H1 (cell line): ENCODE measurements at regions not wholly inside any gene's neighbourhood (a gene's known extent, or its start where the extent isn't known, plus 50 kb on each side); places are given as distances from the start of the nearest gene placed in this dataset.
A peak's percentile ranks its signal among the peaks of the same experiment; 100 is the strongest.

Source experiments
- CTCF ChIA-PET: fragments of 300-600 bp; sonication (Branson Sonifier 250); formaldehyde crosslinking; loops from one replicate; lab custom pipeline; 2021; ENCODE audit not compliant: partially characterized antibody; lab: Charles Lee
- POLR2A ChIA-PET: fragments of 300-600 bp; sonication (Branson Sonifier 250); formaldehyde crosslinking; loops from one replicate; lab custom pipeline; 2021; ENCODE audit warnings: inconsistent platforms; ENCODE audit not compliant: partially characterized antibody; lab: Charles Lee
- DNase-seq, 2 experiments: peaks; one replicate each; pipeline versions ENCODE4 v3.0.0 to v3.0.0-alpha.2; 2010 to 2022; ENCODE audit warnings: low spot score in 2 of 2, low read depth in 1 of 2, mixed read lengths in 1 of 2
- FAIRE-seq: peaks from 2 replicates; lab custom pipeline; 2011; peaks lifted over from hg19 to GRCh38; lab: Jason Lieb, UNC
- H2AFZ ChIP-seq: 2 replicates; pipeline ENCODE4 v1.8.1; 2012; ENCODE audit warnings: low read length, inconsistent platforms
- H2AK5ac ChIP-seq: 2 replicates; pipeline ENCODE4 v1.6.1; 2013; ENCODE audit warnings: low read depth, low read length
- H2BK120ac ChIP-seq: replicated peaks from 2 replicates; pipeline ENCODE3; 2013; ENCODE audit warnings: low read depth, low read length, inconsistent platforms
- H2BK12ac ChIP-seq: 2 replicates; pipeline ENCODE4 v1.6.1; 2013; ENCODE audit warnings: low read depth, low read length
- H2BK15ac ChIP-seq: 2 replicates; pipeline ENCODE4 v1.6.1; 2013; ENCODE audit warnings: low read length
- H2BK20ac ChIP-seq: 2 replicates; pipeline ENCODE4 v1.6.1; 2013; ENCODE audit warnings: low read length
- H2BK5ac ChIP-seq: 2 replicates; pipeline ENCODE4 v1.6.1; 2013; ENCODE audit warnings: low read depth, low read length
- H3K14ac ChIP-seq: 2 replicates; pipeline ENCODE4 v1.6.1; 2013; ENCODE audit warnings: inconsistent platforms; ENCODE audit not compliant: insufficient read length
- H3K18ac ChIP-seq: 2 replicates; pipeline ENCODE4 v1.6.1; 2013; ENCODE audit warnings: low read length; ENCODE audit errors: extremely low read depth
- H3K23ac ChIP-seq: 2 replicates; pipeline ENCODE4 v1.6.1; 2013; ENCODE audit warnings: inconsistent platforms; ENCODE audit not compliant: insufficient read length
- H3K23me2 ChIP-seq: 2 replicates; pipeline ENCODE4 v1.6.1; 2013; ENCODE audit warnings: low read depth, low read length
- H3K27ac ChIP-seq: 2 replicates; pipeline ENCODE4 v1.6.1; 2011; ENCODE audit warnings: low read depth, low read length, inconsistent platforms
- H3K27me3 ChIP-seq, 4 experiments: replicated peaks in 1 of 4; 1 replicate in 1 of 4; 2 replicates in 3 of 4; pipeline versions ENCODE4 v1.6.1 to v1.8.1; 2011 to 2013; ENCODE audit warnings: low read length in 3 of 4, mild to moderate bottlenecking in 3 of 4, inconsistent platforms in 2 of 4, mixed read lengths in 2 of 4, moderate library complexity in 1 of 4; ENCODE audit not compliant: control insufficient read depth in 3 of 4, insufficient read depth in 3 of 4; ENCODE audit errors: extremely low read depth in 1 of 4
- H3K36me3 ChIP-seq, 4 experiments: 2 replicates each; pipeline versions ENCODE4 v1.6.1 to v1.8.1; 2011 to 2013; ENCODE audit warnings: mild to moderate bottlenecking in 4 of 4, low read length in 3 of 4, moderate library complexity in 2 of 4, control low read depth in 1 of 4, inconsistent platforms in 1 of 4; ENCODE audit not compliant: insufficient read depth in 4 of 4, control insufficient read depth in 2 of 4
- H3K4ac ChIP-seq: replicated peaks from 2 replicates; pipeline ENCODE3; 2013; ENCODE audit warnings: low read length, low read depth, mixed read lengths, inconsistent platforms; ENCODE audit not compliant: insufficient read length
- H3K4me1 ChIP-seq, 4 experiments: replicated peaks in 1 of 4; 1 replicate in 1 of 4; 2 replicates in 3 of 4; pipeline versions ENCODE4 v1.6.1 to v1.8.1; 2011 to 2013; ENCODE audit warnings: low read length in 3 of 4, inconsistent platforms in 2 of 4, mixed read lengths in 1 of 4; ENCODE audit not compliant: insufficient read depth in 4 of 4, control insufficient read depth in 3 of 4
- H3K4me2 ChIP-seq, 2 experiments: 2 replicates each; pipeline versions ENCODE4 v1.6.1 to v1.8.1; 2011 to 2013; ENCODE audit warnings: low read depth in 2 of 2, low read length in 2 of 2, control low read depth in 1 of 2, inconsistent platforms in 1 of 2, mild to moderate bottlenecking in 1 of 2; ENCODE audit not compliant: insufficient read depth in 1 of 2
- H3K4me3 ChIP-seq, 4 experiments: fragments of 200-600, 300-600 bp in 1 of 4; sonication (generic), shearing (Covaris generic), sonication (Bioruptor Twin) in 1 of 4; 2 replicates each; pipeline versions ENCODE4 v1.5.1 to v1.8.1; 2011 to 2016; ENCODE audit warnings: low read length in 4 of 4, low read depth in 3 of 4, control low read depth in 2 of 4, inconsistent platforms in 2 of 4, mild to moderate bottlenecking in 2 of 4, mixed read lengths in 1 of 4, moderate library complexity in 1 of 4; ENCODE audit not compliant: insufficient read depth in 2 of 4; ENCODE audit errors: extremely low read depth in 1 of 4
- H3K56ac ChIP-seq: replicated peaks from 2 replicates; pipeline ENCODE3; 2013; ENCODE audit warnings: low read depth, mild to moderate bottlenecking, mixed read lengths, low read length, inconsistent platforms; ENCODE audit not compliant: insufficient read length
- H3K79me1 ChIP-seq: 2 replicates; pipeline ENCODE4 v1.6.1; 2013; ENCODE audit warnings: low read depth, low read length, control low read depth
- H3K79me2 ChIP-seq, 2 experiments: 2 replicates each; pipeline versions ENCODE4 v1.6.1 to v1.8.1; 2012 to 2013; ENCODE audit warnings: low read length in 2 of 2, mild to moderate bottlenecking in 2 of 2, inconsistent platforms in 1 of 2; ENCODE audit not compliant: insufficient read depth in 2 of 2, control insufficient read depth in 1 of 2
- H3K9ac ChIP-seq, 4 experiments: replicated peaks in 1 of 4; 1 replicate in 1 of 4; 2 replicates in 3 of 4; pipeline versions ENCODE4 v1.6.1 to v1.8.1; 2011 to 2013; ENCODE audit warnings: low read depth in 3 of 4, low read length in 3 of 4, control low read depth in 2 of 4, mild to moderate bottlenecking in 2 of 4, moderate library complexity in 2 of 4, inconsistent platforms in 1 of 4; ENCODE audit errors: extremely low read depth in 1 of 4
- H3K9me3 ChIP-seq, 2 experiments: 2 replicates each; pipeline versions ENCODE4 v1.6.1 to v1.8.1; 2012 to 2013; ENCODE audit warnings: mild to moderate bottlenecking in 2 of 2, moderate library complexity in 2 of 2, control low read depth in 1 of 2, inconsistent platforms in 1 of 2, low read depth in 1 of 2, low read length in 1 of 2, mixed read lengths in 1 of 2; ENCODE audit not compliant: insufficient read depth in 2 of 2
- H4K20me1 ChIP-seq, 2 experiments: replicated peaks in 1 of 2; 2 replicates each; pipeline versions ENCODE3 to v1.8.1; 2011 to 2013; ENCODE audit warnings: inconsistent platforms in 2 of 2, low read length in 2 of 2, mild to moderate bottlenecking in 1 of 2; ENCODE audit not compliant: insufficient read depth in 2 of 2, control insufficient read depth in 1 of 2
- H4K5ac ChIP-seq: 2 replicates; pipeline ENCODE4 v1.6.1; 2013; ENCODE audit warnings: low read length, low read depth, mixed read lengths, inconsistent platforms; ENCODE audit not compliant: insufficient read length
- H4K8ac ChIP-seq: 2 replicates; pipeline ENCODE4 v1.8.0; 2013; ENCODE audit warnings: mild to moderate bottlenecking, moderate library complexity, low read length, inconsistent platforms; ENCODE audit not compliant: insufficient read depth; ENCODE audit errors: extremely low read depth
- H4K91ac ChIP-seq: replicated peaks from 2 replicates; pipeline ENCODE3; 2013; ENCODE audit warnings: low read length, mixed read lengths, inconsistent platforms; ENCODE audit not compliant: insufficient read length
- ASH2L ChIP-seq: fragments of 200-600, 300-600 bp; sonication (generic); IDR thresholded peaks from one replicate; pipeline ENCODE4 v1.7.1; 2017; ENCODE audit warnings: low read length
- CBX8 ChIP-seq: fragments of 300-800, 300-1000 bp; sonication (generic); IDR thresholded peaks from 2 replicates; pipeline ENCODE4 v1.7.1; 2016; ENCODE audit warnings: low read depth, low read length, borderline replicate concordance
- EGR1 ChIP-seq: IDR thresholded peaks from 2 replicates; pipeline ENCODE4 v1.6.1; 2011; ENCODE audit warnings: low read depth, low read length, borderline replicate concordance
- EZH2 ChIP-seq: fragments of 200-600 bp; sonication (generic); IDR thresholded peaks from 2 replicates; pipeline ENCODE4 v1.7.1; 2012; ENCODE audit warnings: low read depth, mild to moderate bottlenecking, moderate library complexity, low read length, inconsistent platforms; ENCODE audit not compliant: severe bottlenecking
- KDM4A ChIP-seq: IDR thresholded peaks from one replicate; pipeline ENCODE4 v1.7.1; 2012; ENCODE audit warnings: low read depth, mild to moderate bottlenecking, moderate library complexity, low read length, inconsistent platforms; ENCODE audit not compliant: severe bottlenecking
- NRF1 ChIP-seq: IDR thresholded peaks from 2 replicates; pipeline ENCODE4 v1.6.1; 2011; ENCODE audit warnings: mild to moderate bottlenecking, low read depth, low read length, improper control_type of control experiment
- PHF8 ChIP-seq: fragments of 200-600 bp; sonication (generic); conservative IDR thresholded peaks from 2 replicates; pipeline ENCODE4 v1.7.1; 2012; ENCODE audit warnings: low read depth, mild to moderate bottlenecking, inconsistent platforms, low read length, moderate library complexity
- POLR2AphosphoS5 ChIP-seq: IDR thresholded peaks from 2 replicates; pipeline ENCODE4 v1.6.1; 2011; ENCODE audit warnings: low read depth, low read length
- SIN3A ChIP-seq, 2 experiments: IDR thresholded peaks in 1 of 2; conservative IDR thresholded peaks in 1 of 2; 2 replicates each; pipeline ENCODE4 v1.6.1; 2011 to 2012; ENCODE audit warnings: low read length in 2 of 2, improper control_type of control experiment in 1 of 2, low read depth in 1 of 2, mild to moderate bottlenecking in 1 of 2
- SIRT6 ChIP-seq: IDR thresholded peaks from one replicate; pipeline ENCODE4 v1.7.1; 2012; ENCODE audit warnings: low read length, inconsistent platforms
- SP2 ChIP-seq: IDR thresholded peaks from 2 replicates; pipeline ENCODE4 v1.6.1; 2012; ENCODE audit warnings: mild to moderate bottlenecking, low read length, inconsistent platforms
- SP4 ChIP-seq: IDR thresholded peaks from 2 replicates; pipeline ENCODE4 v1.6.1; 2012; ENCODE audit warnings: low read length, inconsistent platforms
- TBP ChIP-seq: IDR thresholded peaks from 2 replicates; pipeline ENCODE4 v1.6.1; 2011; ENCODE audit warnings: low read depth, low read length, improper control_type of control experiment
- WGBS, 2 experiments: shearing (Covaris generic) in 1 of 2; methylation state at CpG; one replicate each; pipeline versions ENCODE4 v1.1.6 to v1.1.7; 2013 to 2015; ENCODE audit warnings: low lambda C conversion rate in 2 of 2, mixed read lengths in 2 of 2, inconsistent platforms in 1 of 2, low coverage in 1 of 2, missing lambda C conversion rate in 1 of 2; ENCODE audit not compliant: insufficient replicate concordance in 2 of 2, insufficient coverage in 1 of 2, insufficient read length in 1 of 2; ENCODE audit errors: extremely low coverage in 1 of 2, missing lambda C conversion rate in 1 of 2; 5-methylcytosine and 5-hydroxymethylcytosine counted together

DNA sequence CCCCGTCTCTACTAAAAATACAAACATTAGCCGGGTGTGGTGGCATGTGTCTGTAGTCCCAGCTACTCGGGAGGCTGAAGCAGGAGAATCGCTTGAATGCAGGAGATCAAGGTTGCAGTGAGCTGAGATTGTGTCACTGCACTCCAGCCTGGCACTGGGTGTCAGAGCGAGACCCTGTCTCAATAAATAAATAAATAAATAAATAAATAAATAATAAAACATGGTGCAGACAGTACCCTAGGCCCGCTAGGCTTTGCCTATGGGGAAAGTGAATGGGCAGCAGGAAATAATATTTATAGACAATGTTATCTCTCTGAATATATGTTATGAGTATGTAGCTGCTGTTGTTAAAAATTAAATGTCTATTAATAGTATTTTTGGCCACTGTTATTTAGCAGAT lies 130.4 kb downstream of the LARP7 start:
- H2BK120ac ChIP-seq = no peak overlapping the region
- H3K23me2 ChIP-seq = no peaks in the 10 kb centered on the region
- peaks cover 0 to 3% (median 2%) of the 10 kb centered on the region in 4 experiments; a peak in 3 of 7 replicates for H3K4me1 ChIP-seq
- H2BK5ac ChIP-seq = no peak overlapping the region
- no peak overlapping the region for H3K4me3 ChIP-seq
- H2AFZ ChIP-seq = no peak overlapping the region
- peaks cover 2% of the 10 kb centered on the region; the same call in 1 of the 2 replicates for H3K79me1 ChIP-seq
- H3K4ac ChIP-seq = no peak overlapping the region
- H3K27ac ChIP-seq = no peak overlapping the region
- POLR2A ChIA-PET = interaction anchor here (1.6 kb wide), 1 partner anchor 9 kb away, joined by 6 read pairs; no protein-coding TSS in a partner anchor
- FAIRE-seq = no peak
- no peaks in the 10 kb centered on the region for H3K9me3 ChIP-seq
- no peak overlapping the region for H3K4me2 ChIP-seq
- DNase-seq = peak in 1 of 2 experiments; percentile 23
- no peaks in the 10 kb centered on the region for H3K27me3 ChIP-seq
- H2BK12ac ChIP-seq = no peak overlapping the region
- no peak overlapping the region for H4K91ac ChIP-seq
- 99% methylated on average over 6 of the region's 6 CpGs; no CpG with 5 or more reads in 1 of the 2 experiments for WGBS, 2 experiments
- H3K18ac ChIP-seq = no peak overlapping the region
- no peaks in the 10 kb centered on the region; a peak in 1 of 8 replicates for H3K36me3 ChIP-seq
- H2BK15ac ChIP-seq = no peak overlapping the region
- H4K20me1 ChIP-seq = peaks cover 0 to 2% of the 10 kb centered on the region in 2 experiments
- CTCF ChIA-PET = interaction anchor here (0.6 to 6.6 kb wide), 12 partner anchors 9 to 209 kb away, joined by 3 to 93 read pairs (median 4); no protein-coding TSS in a partner anchor
- H4K5ac ChIP-seq = no peak overlapping the region
- H3K56ac ChIP-seq = no peak overlapping the region
- peaks cover 0 to 24% of the 10 kb centered on the region in 2 experiments; a peak in 1 of 4 replicates for H3K79me2 ChIP-seq
- H3K23ac ChIP-seq = no peak overlapping the region
- H4K8ac ChIP-seq = no peak overlapping the region
- TF ChIP-seq KDM4A (no peak), EZH2 (no peak), EGR1 (no peak), SIRT6 (no peak), TBP (no peak), PHF8 (no peak), POLR2AphosphoS5 (no peak), SP4 (no peak), SP2 (no peak), NRF1 (no peak), SIN3A (conservative IDR thresholded peaks at IDR 0.05 in 1 of 2, IDR thresholded peaks at IDR 0.05 in 1 of 2; ENCODE audit: low read depth in 1 of 2, low read length in 2 of 2) (no peak), CBX8 (no peak), ASH2L (no peak)
- H3K9ac ChIP-seq = no peak overlapping the region
- no peak overlapping the region for H2BK20ac ChIP-seq
- H2AK5ac ChIP-seq = no peak overlapping the region
- H3K14ac ChIP-seq = no peak overlapping the region
